Body of pancreas (tissue), 4 donors: ENCODE measurements at regions not wholly inside any gene's neighbourhood (a gene's known extent, or its start where the extent isn't known, plus 50 kb on each side); places are given as distances from the start of the nearest gene placed in this dataset.

Experiments used
- ATAC-seq: fragments of 150-250 bp; one replicate; pipeline ENCODE4 v1.9.1; 2016
- DNase-seq, 4 donors: peaks; one replicate each; pipeline ENCODE4 v3.0.0-alpha.2; 2019
- H3K27ac ChIP-seq, 4 donors: fragments of 200-600 bp; sonication (generic); 1 replicate in 3 of 4; 2 replicates in 1 of 4; pipeline versions ENCODE4 v1.5.1 to v1.6.1; 2016 to 2019; ENCODE audit warnings: mild to moderate bottlenecking in 1 of 4, mixed read lengths in 1 of 4, moderate library complexity in 1 of 4
- H3K27me3 ChIP-seq, 2 donors: fragments of 200-600 bp; sonication (generic); one replicate each; pipeline ENCODE4 v1.6.0; 2016; ENCODE audit warnings: mild to moderate bottlenecking in 1 of 2
- H3K36me3 ChIP-seq, 2 donors: fragments of 200-600 bp; sonication (generic); replicated peaks in 1 of 2; 2 replicates each; pipeline ENCODE4 v1.5.1; 2016; ENCODE audit warnings: low read depth in 2 of 2; ENCODE audit not compliant: insufficient read depth in 1 of 2
- H3K4me1 ChIP-seq: fragments of 200-600 bp; sonication (generic); one replicate; pipeline ENCODE4 v1.6.0; 2016
- H3K4me3 ChIP-seq, 2 donors: fragments of 200-600 bp; sonication (generic); 1 replicate in 1 of 2; 2 replicates in 1 of 2; pipeline ENCODE4 v1.5.1; 2016 to 2019
- H3K9me3 ChIP-seq, 3 donors: fragments of 200-600 bp; sonication (generic); 1 replicate in 2 of 3; 2 replicates in 1 of 3; pipeline ENCODE4 v1.5.1; 2016
- CTCF ChIP-seq, 7 experiments: fragments of 450-650 bp in 4 of 7; fragments of 200-600 bp in 3 of 7; sonication (generic) in 3 of 7; IDR thresholded peaks; one replicate each; pipeline ENCODE4 v1.5.1; 2016 to 2019; ENCODE audit warnings: antibody characterized with exemption in 7 of 7
- POLR2A ChIP-seq, 3 donors: fragments of 450-650 bp; IDR thresholded peaks; one replicate each; pipeline ENCODE4 v1.6.1; 2016; ENCODE audit warnings: antibody characterized with exemption in 3 of 3, mild to moderate bottlenecking in 2 of 3
- WGBS, 2 donors: methylation state at CpG; one replicate each; pipeline ENCODE4 v1.1.5; 2017; 5-methylcytosine and 5-hydroxymethylcytosine counted together
- intact Hi-C: fragments of 100-400 bp; cut with DNase I; formaldehyde crosslinking; loops from one replicate; pipeline ENCODE4 v1.15.1; 2023

DNA sequence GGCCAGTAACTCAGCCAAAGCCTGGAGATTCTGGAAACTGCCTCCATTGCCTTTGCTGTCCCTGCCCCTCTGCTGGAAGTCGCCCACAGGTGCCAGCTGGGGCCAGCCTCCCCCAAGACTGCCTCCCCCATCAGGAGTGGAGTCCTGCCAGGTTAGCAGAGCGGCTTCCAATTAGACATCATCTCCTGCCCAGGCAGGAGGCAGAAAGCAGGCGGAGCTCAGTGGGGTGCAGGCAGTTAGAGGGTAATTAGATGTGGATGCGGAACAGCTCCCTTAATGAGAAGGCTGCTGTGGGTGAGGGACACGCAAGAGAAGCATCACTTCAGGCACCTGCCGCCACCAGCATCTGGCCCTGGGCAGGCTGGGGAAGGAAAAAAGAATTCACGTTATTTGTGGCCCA, 90.9 kb upstream of the TP53I11 start:
- H3K9me3 ChIP-seq = peaks cover 0 to 11% (median 0%) of the 10 kb centered on the region in 3 donors
- no peaks in the 10 kb centered on the region for H3K36me3 ChIP-seq
- TF ChIP-seq POLR2A (IDR thresholded peaks at IDR 0.05) (no peak), CTCF (IDR thresholded peaks at IDR 0.05) (no peak)
- WGBS, 2 donors = 78 to 85% methylated on average over 6 to 7 of the region's 7 CpGs
- H3K27ac ChIP-seq = no peak overlapping the region
- H3K4me1 ChIP-seq = no peaks in the 10 kb centered on the region
- DNase-seq (no peak), ATAC-seq (no peak)
- H3K27me3 ChIP-seq = no peaks in the 10 kb centered on the region
- intact Hi-C loops = no loop called here
- H3K4me3 ChIP-seq = no peak overlapping the region

- Histone ChIP-seq H3K4me1 (no peaks in the 10 kb centered on the region), H3K9me3 (peaks cover 0 to 11% (median 0%) of the 10 kb centered on the region in 3 donors), H3K36me3 (no peaks in the 10 kb centered on the region), H3K27ac (no peak overlapping the region), H3K27me3 (no peaks in the 10 kb centered on the region), H3K4me3 (no peak overlapping the region)
- no peak for ATAC-seq
- intact Hi-C loops = no loop called here
- no peak for TF ChIP-seq POLR2A (IDR thresholded peaks at IDR 0.05)
- no peak for TF ChIP-seq CTCF (IDR thresholded peaks at IDR 0.05)
- 55% methylated on average over 4 of the region's 4 CpGs for WGBS, 2 donors
- DNase-seq = no peak
Measured at GRCh38 chr11:45042560-45042959, 91.9 kb upstream of the TP53I11 start.

DNA sequence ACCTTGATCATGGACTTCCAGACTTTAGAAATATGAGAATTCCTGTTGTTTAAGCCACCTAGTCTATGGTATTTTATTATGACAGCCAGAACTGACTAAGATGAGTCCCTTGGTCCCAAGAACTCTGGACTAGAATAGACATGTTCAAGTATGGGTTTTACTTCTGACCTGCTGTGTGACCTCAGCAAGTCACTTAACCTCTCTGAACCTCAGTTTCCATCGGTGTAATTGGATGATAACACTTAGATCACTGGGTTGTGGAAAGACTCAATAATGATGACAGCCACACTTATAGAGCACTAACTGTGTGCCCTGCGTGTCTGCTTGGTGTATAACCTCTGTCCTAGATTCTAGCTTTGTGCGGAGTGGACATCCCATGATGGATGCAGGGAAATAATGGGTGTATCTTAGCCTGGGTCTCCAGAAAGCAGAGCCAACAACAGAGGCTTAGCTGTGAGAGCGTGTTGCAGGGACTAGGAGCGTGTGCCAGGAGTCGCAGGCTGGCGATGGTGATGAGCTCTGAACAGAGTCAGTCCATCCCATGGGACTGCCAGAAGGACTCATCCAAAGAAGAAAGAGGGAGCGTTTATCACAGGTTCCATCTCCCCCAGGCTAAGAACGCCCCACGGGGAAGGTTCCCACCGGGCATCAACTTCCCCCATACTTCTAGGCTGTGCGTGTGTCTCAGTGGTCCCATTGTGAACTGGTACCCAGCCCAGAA, 93.2 kb upstream of the TP53I11 start:
- DNase-seq (no peak), ATAC-seq (no peak)
- H3K36me3 ChIP-seq = no peaks in the 10 kb centered on the region
- peaks cover 0 to 7% (median 0%) of the 10 kb centered on the region in 3 donors for H3K9me3 ChIP-seq
- 77 to 84% methylated on average over 11 to 12 of the region's 12 CpGs for WGBS, 2 donors
- H3K4me3 ChIP-seq = no peak overlapping the region
- H3K27me3 ChIP-seq = no peaks in the 10 kb centered on the region
- intact Hi-C loops = no loop called here
- no peaks in the 10 kb centered on the region for H3K4me1 ChIP-seq
- no peak for TF ChIP-seq CTCF (IDR thresholded peaks at IDR 0.05)
- no peak for TF ChIP-seq POLR2A (IDR thresholded peaks at IDR 0.05)
- no peak overlapping the region for H3K27ac ChIP-seq

GRCh38 chr11:45045683-45046471, 95.2 kb upstream of the TP53I11 start:
- Histone ChIP-seq H3K36me3 (no peaks in the 10 kb centered on the region), H3K27me3 (no peaks in the 10 kb centered on the region), H3K9me3 (no peaks in the 10 kb centered on the region), H3K4me3 (no peak overlapping the region), H3K4me1 (no peaks in the 10 kb centered on the region), H3K27ac (peak overlapping the region in 2 of 4 donors; percentile 25 to 53)
- intact Hi-C loops = no loop called here
- ATAC-seq (peak; percentile 49), DNase-seq (peak in 3 of 4 donors; percentile 27 to 57 (median 36))
- WGBS, 2 donors = 67 to 71% methylated on average over 19 of the region's 19 CpGs
- no peak for TF ChIP-seq POLR2A (IDR thresholded peaks at IDR 0.05)
- TF ChIP-seq CTCF (IDR thresholded peaks at IDR 0.05) = peak in 2 of 7 experiments; percentile 8 to 13
